H9 (cell line): ENCODE measurements at regions not wholly inside any gene's neighbourhood (a gene's known extent, or its start where the extent isn't known, plus 50 kb on each side); places are given as distances from the start of the nearest gene placed in this dataset.

ENCODE experiments used
- DNase-seq: peaks from one replicate; pipeline ENCODE4 v3.0.0-alpha.2; 2017
- H2AFZ ChIP-seq: one replicate; pipeline ENCODE4 v1.6.1; 2013; ENCODE audit warnings: mild to moderate bottlenecking, low read length, control low read depth, moderate library complexity
- H2AK5ac ChIP-seq: 2 replicates; pipeline ENCODE4 v1.6.1; 2013; ENCODE audit warnings: low read length, control low read depth, mixed read lengths; ENCODE audit not compliant: insufficient read length
- H2BK120ac ChIP-seq: one replicate; pipeline ENCODE4 v1.6.1; 2013; ENCODE audit warnings: low read depth, mild to moderate bottlenecking, low read length, control low read depth, inconsistent platforms; ENCODE audit not compliant: poor library complexity, severe bottlenecking
- H2BK12ac ChIP-seq: 2 replicates; pipeline ENCODE4 v1.6.1; 2013; ENCODE audit warnings: low read length, control low read depth, mixed read lengths, low read depth; ENCODE audit not compliant: insufficient read length
- H2BK15ac ChIP-seq: 2 replicates; pipeline ENCODE4 v1.6.1; 2013; ENCODE audit warnings: low read depth, low read length, control low read depth
- H2BK20ac ChIP-seq: one replicate; pipeline ENCODE4 v1.6.1; 2013; ENCODE audit warnings: low read depth, mild to moderate bottlenecking, low read length, control low read depth, inconsistent platforms; ENCODE audit not compliant: poor library complexity, severe bottlenecking
- H2BK5ac ChIP-seq: 2 replicates; pipeline ENCODE4 v1.6.1; 2013; ENCODE audit warnings: low read length, control low read depth, mixed read lengths; ENCODE audit not compliant: insufficient read length
- H3K14ac ChIP-seq: 2 replicates; pipeline ENCODE4 v1.6.1; 2013; ENCODE audit warnings: low read length, control low read depth; ENCODE audit not compliant: insufficient read depth
- H3K18ac ChIP-seq: 2 replicates; pipeline ENCODE4 v1.6.1; 2013; ENCODE audit warnings: low read depth, mild to moderate bottlenecking, mixed read lengths, low read length, control low read depth; ENCODE audit not compliant: insufficient read length
- H3K23ac ChIP-seq: 2 replicates; pipeline ENCODE4 v1.6.1; 2013; ENCODE audit warnings: low read length, control low read depth, mixed read lengths, low read depth; ENCODE audit not compliant: insufficient read length
- H3K23me2 ChIP-seq: 2 replicates; pipeline ENCODE4 v1.6.1; 2013; ENCODE audit warnings: low read depth, mild to moderate bottlenecking, mixed read lengths, low read length, control low read depth; ENCODE audit not compliant: insufficient read length, poor library complexity, severe bottlenecking
- H3K27ac ChIP-seq: 2 replicates; pipeline ENCODE4 v1.5.1; 2013; ENCODE audit warnings: low read length, control low read depth, mixed read lengths, low read depth; ENCODE audit not compliant: insufficient read length
- H3K27me3 ChIP-seq: 2 replicates; pipeline ENCODE4 v1.6.1; 2013; ENCODE audit warnings: low read length, control low read depth, inconsistent platforms; ENCODE audit not compliant: insufficient read depth
- H3K4ac ChIP-seq: 2 replicates; pipeline ENCODE4 v1.6.1; 2013; ENCODE audit warnings: low read depth, mild to moderate bottlenecking, control low read depth, inconsistent platforms, low read length, moderate library complexity
- H3K4me1 ChIP-seq: 2 replicates; pipeline ENCODE4 v1.6.1; 2013; ENCODE audit warnings: low read length, control low read depth, inconsistent platforms; ENCODE audit not compliant: insufficient read depth
- H3K4me2 ChIP-seq: 2 replicates; pipeline ENCODE4 v1.6.1; 2013; ENCODE audit warnings: low read length, control low read depth, mixed read lengths; ENCODE audit not compliant: insufficient read length, insufficient read depth
- H3K56ac ChIP-seq: 2 replicates; pipeline ENCODE4 v1.6.1; 2013; ENCODE audit warnings: low read depth, mild to moderate bottlenecking, mixed read lengths, low read length, control low read depth; ENCODE audit not compliant: insufficient read length
- H3K79me1 ChIP-seq: 2 replicates; pipeline ENCODE4 v1.6.1; 2013; ENCODE audit warnings: low read depth, mild to moderate bottlenecking, moderate library complexity, low read length, control low read depth, inconsistent platforms; ENCODE audit not compliant: insufficient read depth, poor library complexity, severe bottlenecking
- H3K79me2 ChIP-seq: 2 replicates; pipeline ENCODE4 v1.6.1; 2013; ENCODE audit warnings: low read length, control low read depth, inconsistent platforms; ENCODE audit not compliant: insufficient read depth
- H3K9ac ChIP-seq: 2 replicates; pipeline ENCODE4 v1.6.1; 2013; ENCODE audit warnings: low read length, control low read depth, mixed read lengths; ENCODE audit not compliant: insufficient read length; ENCODE audit errors: extremely low read depth
- H3K9me3 ChIP-seq: one replicate; pipeline ENCODE4 v1.6.1; 2013; ENCODE audit warnings: low read depth, low read length, inconsistent platforms; ENCODE audit not compliant: control insufficient read depth
- H3T11ph ChIP-seq: one replicate; pipeline ENCODE4 v1.6.1; 2013; ENCODE audit warnings: mild to moderate bottlenecking, low read length, control low read depth, inconsistent platforms
- H4K20me1 ChIP-seq: one replicate; pipeline ENCODE4 v1.6.1; 2013; ENCODE audit not compliant: control insufficient read depth, insufficient read length, insufficient read depth
- H4K5ac ChIP-seq: 2 replicates; pipeline ENCODE4 v1.6.1; 2013; ENCODE audit warnings: low read depth, mild to moderate bottlenecking, mixed read lengths, low read length, control low read depth; ENCODE audit not compliant: insufficient read length
- H4K8ac ChIP-seq: replicated peaks from 2 replicates; pipeline ENCODE4 v1.6.1; 2013; ENCODE audit warnings: low read length, control low read depth, mixed read lengths, low read depth; ENCODE audit not compliant: insufficient read length
- H4K91ac ChIP-seq: 2 replicates; pipeline ENCODE4 v1.6.1; 2013; ENCODE audit warnings: low read depth, mild to moderate bottlenecking, moderate library complexity, mixed read lengths, low read length, control low read depth; ENCODE audit not compliant: insufficient read length
- H3K27ac Mint-ChIP-seq, 3 experiments: 2 replicates in 2 of 3; 3 replicates in 1 of 3; pipeline ENCODE4 v1.8.0; 2020 to 2021; ENCODE audit warnings: mixed read lengths in 3 of 3, mild to moderate bottlenecking in 1 of 3, moderate library complexity in 1 of 3
- H3K27me3 Mint-ChIP-seq: 2 replicates; pipeline ENCODE4 v1.8.0; 2021; ENCODE audit warnings: low read depth, mild to moderate bottlenecking, moderate library complexity, mixed read lengths
- H3K36me3 Mint-ChIP-seq, 3 experiments: 2 replicates in 2 of 3; 3 replicates in 1 of 3; pipeline ENCODE4 v1.8.0; 2020 to 2021; ENCODE audit warnings: low read depth in 3 of 3, mixed read lengths in 3 of 3; ENCODE audit not compliant: insufficient read depth in 1 of 3
- H3K4me1 Mint-ChIP-seq, 2 experiments: 2 replicates each; pipeline ENCODE4 v1.8.0; 2020; ENCODE audit warnings: mixed read lengths in 2 of 2
- H3K4me3 Mint-ChIP-seq, 2 experiments: 2 replicates in 1 of 2; 3 replicates in 1 of 2; pipeline ENCODE4 v1.8.0; 2020 to 2021; ENCODE audit warnings: mild to moderate bottlenecking in 2 of 2, mixed read lengths in 2 of 2, moderate library complexity in 1 of 2
- H3K9me3 Mint-ChIP-seq, 2 experiments: 2 replicates in 1 of 2; 3 replicates in 1 of 2; pipeline ENCODE4 v1.8.0; 2020; ENCODE audit warnings: mild to moderate bottlenecking in 2 of 2, mixed read lengths in 2 of 2, moderate library complexity in 1 of 2
- CTCF ChIP-seq: fragments of 200-600 bp; sonication (generic); conservative IDR thresholded peaks from 3 replicates; pipeline ENCODE4 v1.8.0; 2021; ENCODE audit warnings: antibody characterized with exemption, mild to moderate bottlenecking
- WGBS: extraction: QIAGEN DNeasy Blood & Tissue Kit; methylation state at CpG from one replicate; pipeline ENCODE4 v1.1.7; 2013; ENCODE audit warnings: missing lambda C conversion rate, low lambda C conversion rate, mixed read lengths; ENCODE audit not compliant: insufficient read length; ENCODE audit errors: extremely low coverage; 5-methylcytosine and 5-hydroxymethylcytosine counted together

- Histone ChIP-seq H2BK20ac (no peak overlapping the region), H3K14ac (no peak overlapping the region)
- no peak for TF ChIP-seq CTCF
Measured at GRCh38 chr12:84047881-84048280, 864.7 kb downstream of the SLC6A15 start.

More at GRCh38 chr12:84047881-84048280, 864.7 kb downstream of the SLC6A15 start:
- Histone ChIP-seq H3K27me3 (no peaks in the 10 kb centered on the region), H2BK120ac (no peak overlapping the region), H2BK12ac (no peak overlapping the region), H4K8ac (no peak overlapping the region), H2AK5ac (no peak overlapping the region), H3K23ac (no peak overlapping the region), H3K56ac (no peak overlapping the region), H3T11ph (no peak overlapping the region), H3K4ac (no peak overlapping the region), H3K9me3 (no peaks in the 10 kb centered on the region), H4K91ac (no peak overlapping the region), H3K4me2 (no peak overlapping the region), H3K4me1 (no peaks in the 10 kb centered on the region), H2AFZ (no peak overlapping the region), H3K79me1 (no peaks in the 10 kb centered on the region), H4K20me1 (no peaks in the 10 kb centered on the region), H2BK5ac (no peak overlapping the region), H3K18ac (no peak overlapping the region), H2BK15ac (no peak overlapping the region), H3K23me2 (no peaks in the 10 kb centered on the region), H3K79me2 (no peaks in the 10 kb centered on the region), H4K5ac (no peak overlapping the region), H3K27ac (no peak overlapping the region), H3K9ac (no peak overlapping the region)
- no CpG with 5 or more reads among the region's 1 CpG for WGBS
- H3K4me1 Mint-ChIP-seq = no peaks in the 10 kb centered on the region
- H3K27ac Mint-ChIP-seq = no peak overlapping the region
- DNase-seq = no peak
- H3K9me3 Mint-ChIP-seq = no peaks in the 10 kb centered on the region
- no peaks in the 10 kb centered on the region for H3K36me3 Mint-ChIP-seq
- H3K4me3 Mint-ChIP-seq = no peak overlapping the region
- H3K27me3 Mint-ChIP-seq = no peaks in the 10 kb centered on the region
